K562 (cell line): ENCODE measurements at regions not wholly inside any gene's neighbourhood (a gene's known extent, or its start where the extent isn't known, plus 50 kb on each side); places are given as distances from the start of the nearest gene placed in this dataset.

Experiments used
- ATAC-seq: fragments of 200-7000 bp; cut with Tn5 transposase; 3 replicates; pipeline ENCODE4 v1.9.1; 2020; ENCODE audit warnings: moderate library complexity
- BruUV-seq: library from RNA; stranded (reverse); fragments of 400-500 nt; replicated peaks from 2 replicates; lab custom pipeline; 2021; lab: Mats Ljungman, UMichigan
- CTCF ChIA-PET: fragments of 300-600 bp; formaldehyde crosslinking; extraction: SDS; loops from one replicate; lab custom pipeline; 2021; ENCODE audit warnings: low intra/inter-chr PET ratio; lab: Yijun Ruan, JAX
- POLR2A ChIA-PET: fragments of 300-600, 350-650 bp; sonication (Branson Sonifier 250); formaldehyde crosslinking; extraction: SDS; loops from one replicate; lab custom pipeline; 2021; ENCODE audit warnings: antibody characterized with exemption, inconsistent platforms; lab: Yijun Ruan, JAX
- DNase-seq, 4 experiments: peaks; one replicate each; pipeline versions ENCODE4 v3.0.0 to v3.0.0-alpha.2; 2011 to 2018; ENCODE audit warnings: low spot score in 3 of 4, mixed read lengths in 3 of 4; ENCODE audit errors: extremely low read depth in 1 of 4
- FAIRE-seq: peaks from 2 replicates; lab custom pipeline; 2011; peaks lifted over from hg19 to GRCh38; lab: Jason Lieb, UNC
- H2AFZ ChIP-seq: 2 replicates; pipeline ENCODE4 v1.6.0; 2011; ENCODE audit warnings: low read depth, low read length, control low read depth, inconsistent platforms
- H3K27ac ChIP-seq: fragments of 200-600 bp; 3 replicates; pipeline ENCODE4 v1.8.0; 2011; ENCODE audit warnings: low read depth, mild to moderate bottlenecking, control low read depth, inconsistent platforms, low read length, moderate library complexity, mixed read lengths; ENCODE audit errors: extremely low read depth
- H3K27me3 ChIP-seq, 2 experiments: fragments of 300-600 bp in 1 of 2; 2 replicates in 1 of 2; 3 replicates in 1 of 2; pipeline versions ENCODE4 v1.6.0 to v1.8.0; 2011; ENCODE audit warnings: inconsistent platforms in 2 of 2, low read length in 2 of 2, mild to moderate bottlenecking in 1 of 2, mixed read lengths in 1 of 2, moderate library complexity in 1 of 2; ENCODE audit not compliant: control insufficient read depth in 2 of 2, insufficient read depth in 2 of 2
- H3K36me3 ChIP-seq: fragments of 300-600 bp; 3 replicates; pipeline ENCODE4 v1.8.0; 2011; ENCODE audit warnings: mild to moderate bottlenecking, low read length, inconsistent platforms; ENCODE audit not compliant: control insufficient read depth, insufficient read depth
- H3K4me1 ChIP-seq, 2 experiments: fragments of 200-600 bp in 1 of 2; replicated peaks in 1 of 2; 2 replicates in 1 of 2; 3 replicates in 1 of 2; pipeline versions ENCODE4 v1.5.1 to v1.8.0; 2011; ENCODE audit warnings: inconsistent platforms in 2 of 2, low read length in 2 of 2, mild to moderate bottlenecking in 1 of 2, mixed read lengths in 1 of 2, moderate library complexity in 1 of 2; ENCODE audit not compliant: control insufficient read depth in 2 of 2, insufficient read depth in 2 of 2
- H3K4me2 ChIP-seq: 2 replicates; pipeline ENCODE4 v1.6.1; 2011; ENCODE audit warnings: low read length, control low read depth, inconsistent platforms, mixed read lengths; ENCODE audit not compliant: insufficient read depth
- H3K4me3 ChIP-seq: fragments of 200-600 bp; sonication (generic), shearing (Covaris generic); 2 replicates; pipeline ENCODE4 v1.5.1; 2016; ENCODE audit warnings: control low read depth, inconsistent platforms
- H3K79me2 ChIP-seq: fragments of 200-600 bp; 3 replicates; pipeline ENCODE4 v1.8.0; 2011; ENCODE audit warnings: low read length, inconsistent platforms; ENCODE audit not compliant: control insufficient read depth, insufficient read depth
- H3K9ac ChIP-seq, 2 experiments: 2 replicates each; pipeline versions ENCODE4 v1.6.0 to v1.6.1; 2011; ENCODE audit warnings: low read depth in 2 of 2, low read length in 2 of 2, control low read depth in 1 of 2, inconsistent platforms in 1 of 2, mild to moderate bottlenecking in 1 of 2, mixed read lengths in 1 of 2; ENCODE audit not compliant: insufficient read depth in 1 of 2
- H3K9me1 ChIP-seq: one replicate; pipeline ENCODE4 v1.6.0; 2011; ENCODE audit warnings: inconsistent platforms, mild to moderate bottlenecking, low read length, moderate library complexity; ENCODE audit not compliant: control insufficient read depth, insufficient read depth
- H3K9me3 ChIP-seq: replicated peaks from 2 replicates; pipeline ENCODE4 v1.5.1; 2011; ENCODE audit warnings: low read depth, low read length, inconsistent platforms; ENCODE audit not compliant: control insufficient read depth, insufficient read depth
- H4K20me1 ChIP-seq: replicated peaks from 2 replicates; pipeline ENCODE4 v1.6.1; 2011; ENCODE audit warnings: low read length, inconsistent platforms, mixed read lengths; ENCODE audit not compliant: control insufficient read depth, insufficient read depth
- BCLAF1 ChIP-seq, 2 experiments: fragments of 450-650 bp in 1 of 2; IDR thresholded peaks; 2 replicates each; pipeline ENCODE4 v1.6.1; 2011 to 2017; ENCODE audit warnings: low read depth in 2 of 2, antibody characterized with exemption in 1 of 2, borderline replicate concordance in 1 of 2, low read length in 1 of 2, mild to moderate bottlenecking in 1 of 2, mixed read lengths in 1 of 2; ENCODE audit not compliant: control insufficient read depth in 1 of 2
- ELF1 ChIP-seq: fragments of 200-800 bp; sonication (Bioruptor generic); IDR thresholded peaks from 2 replicates; pipeline ENCODE4 v1.6.1; 2016; ENCODE audit warnings: missing genetic modification characterization, missing compliant biosample characterization
- HMG20B ChIP-seq: fragments of 250-450 bp; sonication (Bioruptor Pico); IDR thresholded peaks from 2 replicates; pipeline ENCODE4 v1.5.0; 2021; ENCODE audit warnings: mild to moderate bottlenecking
- HNRNPUL1 ChIP-seq: fragments of 200-400 bp; formaldehyde crosslinking; IDR thresholded peaks from 2 replicates; pipeline ENCODE4 v1.6.1; 2017; ENCODE audit warnings: low read length
- IFI16 ChIP-seq: fragments of 250-450 bp; sonication (Bioruptor Pico); IDR thresholded peaks from 2 replicates; pipeline ENCODE4 v2.1.2; 2022; ENCODE audit warnings: mild to moderate bottlenecking, inconsistent platforms
- NCOA6 ChIP-seq: fragments of 450-650 bp; IDR thresholded peaks from 2 replicates; pipeline ENCODE4 v1.6.1; 2017; ENCODE audit warnings: mild to moderate bottlenecking
- PURB ChIP-seq: sonication (generic); formaldehyde crosslinking; IDR thresholded peaks from 2 replicates; pipeline ENCODE4 v1.9.0; 2021; ENCODE audit warnings: low read depth, mild to moderate bottlenecking, missing genetic modification reagents
- SMARCB1 ChIP-seq: IDR thresholded peaks from 2 replicates; pipeline ENCODE4 v1.6.1; 2011; ENCODE audit warnings: improper control_type of control experiment, low read depth; ENCODE audit not compliant: insufficient read length
- STAG1 ChIP-seq: sonication (generic); formaldehyde crosslinking; IDR thresholded peaks from 2 replicates; pipeline ENCODE4 v1.5.0; 2020; ENCODE audit warnings: missing genetic modification reagents, borderline replicate concordance
- ZNF644 ChIP-seq: fragments of 200-800 bp; sonication (Bioruptor generic); IDR thresholded peaks from 2 replicates; pipeline ENCODE4 v1.6.1; 2016; ENCODE audit warnings: low read depth, missing genetic modification characterization, missing compliant biosample characterization
- ZNF668 ChIP-seq: fragments of 250-450 bp; sonication (Bioruptor Pico); IDR thresholded peaks from 2 replicates; pipeline ENCODE4 v1.8.0; 2022; ENCODE audit warnings: mild to moderate bottlenecking, inconsistent platforms
- ZNF79 ChIP-seq: fragments of 250-450 bp; sonication (Bioruptor Pico); IDR thresholded peaks from 2 replicates; pipeline ENCODE4 v1.4.0; 2020; ENCODE audit warnings: low read depth, mild to moderate bottlenecking, moderate library complexity
- ZSCAN29 ChIP-seq: fragments of 450-650 bp; IDR thresholded peaks from 2 replicates; pipeline ENCODE4 v1.6.1; 2017
- WGBS: fragments of 100-300 bp; shearing (Covaris generic); methylation state at CpG from one replicate; pipeline ENCODE4 v1.1.6; 2016; ENCODE audit warnings: low coverage, mixed read lengths; ENCODE audit not compliant: insufficient coverage; ENCODE audit errors: missing lambda C conversion rate; 5-methylcytosine and 5-hydroxymethylcytosine counted together
- in situ Hi-C: fragments of 300-500 bp; cut with MboI; formaldehyde crosslinking; loops from 4 replicates; pipeline ENCODE4 v1.15.0; 2018; ENCODE audit warnings: inconsistent platforms, mixed read lengths
- intact Hi-C: fragments of 100-400 bp; cut with micrococcal nuclease; formaldehyde crosslinking; loops from 2 replicates; pipeline ENCODE4 v1.14.2; 2022
- TF ChIP-seq, protein P1 (sequence below), 2 experiments: IDR thresholded peaks; 2 replicates each; pipeline ENCODE4 v1.6.1; 2011; ENCODE audit warnings: borderline replicate concordance in 1 of 2, control low read depth in 1 of 2, low read depth in 1 of 2, low read length in 1 of 2, mild to moderate bottlenecking in 1 of 2, mixed read lengths in 1 of 2, moderate library complexity in 1 of 2; ENCODE audit not compliant: insufficient read depth in 1 of 2, insufficient read length in 1 of 2, poor library complexity in 1 of 2, severe bottlenecking in 1 of 2; ENCODE audit errors: extremely low read depth in 1 of 2
- TF ChIP-seq, protein P2 (sequence below): fragments of 450-650 bp; formaldehyde crosslinking; IDR thresholded peaks from 2 replicates; pipeline ENCODE4 v1.4.0; 2020; ENCODE audit warnings: mild to moderate bottlenecking, moderate library complexity

GRCh38 chr7:10436302-10436701 is 537.4 kb upstream of the PHF14 start:
- no peak for FAIRE-seq
- Histone ChIP-seq H3K27ac (no peak overlapping the region), H2AFZ (no peak overlapping the region), H3K4me3 (no peak overlapping the region), H3K36me3 (no peaks in the 10 kb centered on the region), H3K79me2 (no peaks in the 10 kb centered on the region), H3K9me1 (no peaks in the 10 kb centered on the region), H4K20me1 (no peaks in the 10 kb centered on the region), H3K27me3 (no peaks in the 10 kb centered on the region), H3K9ac (no peak overlapping the region), H3K9me3 (no peaks in the 10 kb centered on the region), H3K4me1 (no peaks in the 10 kb centered on the region), H3K4me2 (no peak overlapping the region)
- ChIA-PET POLR2A (no interaction called here), CTCF (no interaction called here)
- ATAC-seq, result no peak
- WGBS, result 65% methylated on average over 2 of the region's 2 CpGs
- in situ Hi-C loops (no loop called here), intact Hi-C loops (no loop called here)
- no TSS peak for BruUV-seq
- TF ChIP-seq ZNF644 (no peak), ZNF668 (CRISPR knock-in tag) (no peak), ZNF79 (no peak), ELF1 (tag) (no peak), PURB (CRISPR knock-in tag) (no peak), SMARCB1 (no peak), BCLAF1 (IDR thresholded peaks at IDR 0.05; ENCODE audit: borderline replicate concordance in 1 of 2, control insufficient read depth in 1 of 2, low read depth in 2 of 2, low read length in 1 of 2) (no peak), IFI16 (CRISPR knock-in tag) (no peak), ZSCAN29 (no peak), HNRNPUL1 (no peak), STAG1 (CRISPR knock-in tag) (no peak), NCOA6 (no peak), HMG20B (CRISPR knock-in tag) (no peak)
- TF ChIP-seq, protein P1, sequence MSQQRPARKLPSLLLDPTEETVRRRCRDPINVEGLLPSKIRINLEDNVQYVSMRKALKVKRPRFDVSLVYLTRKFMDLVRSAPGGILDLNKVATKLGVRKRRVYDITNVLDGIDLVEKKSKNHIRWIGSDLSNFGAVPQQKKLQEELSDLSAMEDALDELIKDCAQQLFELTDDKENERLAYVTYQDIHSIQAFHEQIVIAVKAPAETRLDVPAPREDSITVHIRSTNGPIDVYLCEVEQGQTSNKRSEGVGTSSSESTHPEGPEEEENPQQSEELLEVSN (IDR thresholded peaks at IDR 0.05; ENCODE audit: borderline replicate concordance in 1 of 2, extremely low read depth in 1 of 2, insufficient read depth in 1 of 2, insufficient read length in 1 of 2, low read depth in 1 of 2, low read length in 1 of 2, poor library complexity in 1 of 2, severe bottlenecking in 1 of 2), result no peak
- TF ChIP-seq, protein P2, sequence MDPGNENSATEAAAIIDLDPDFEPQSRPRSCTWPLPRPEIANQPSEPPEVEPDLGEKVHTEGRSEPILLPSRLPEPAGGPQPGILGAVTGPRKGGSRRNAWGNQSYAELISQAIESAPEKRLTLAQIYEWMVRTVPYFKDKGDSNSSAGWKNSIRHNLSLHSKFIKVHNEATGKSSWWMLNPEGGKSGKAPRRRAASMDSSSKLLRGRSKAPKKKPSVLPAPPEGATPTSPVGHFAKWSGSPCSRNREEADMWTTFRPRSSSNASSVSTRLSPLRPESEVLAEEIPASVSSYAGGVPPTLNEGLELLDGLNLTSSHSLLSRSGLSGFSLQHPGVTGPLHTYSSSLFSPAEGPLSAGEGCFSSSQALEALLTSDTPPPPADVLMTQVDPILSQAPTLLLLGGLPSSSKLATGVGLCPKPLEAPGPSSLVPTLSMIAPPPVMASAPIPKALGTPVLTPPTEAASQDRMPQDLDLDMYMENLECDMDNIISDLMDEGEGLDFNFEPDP (CRISPR knock-in tag), result no peak
- DNase-seq, result no peak
